RWPE1 (cell line): ENCODE measurements at regions not wholly inside any gene's neighbourhood (a gene's known extent, or its start where the extent isn't known, plus 50 kb on each side); places are given as distances from the start of the nearest gene placed in this dataset.

Source experiments
- CTCF ChIA-PET: fragments of 350-600 bp; sonication (Branson Sonifier 250); formaldehyde crosslinking; extraction: SDS; loops from one replicate; lab custom pipeline; 2021; lab: Yijun Ruan, JAX
- POLR2A ChIA-PET: fragments of 400-600 bp; formaldehyde crosslinking; extraction: SDS; loops from one replicate; lab custom pipeline; 2020; ENCODE audit warnings: antibody characterized with exemption; ENCODE audit not compliant: low non-redundant PET; lab: Yijun Ruan, JAX
- DNase-seq: peaks from one replicate; pipeline ENCODE4 v3.0.0; 2012; ENCODE audit warnings: low spot score
- H3K27ac ChIP-seq: fragments of 450-650 bp; 2 replicates; pipeline ENCODE4 v1.5.1; 2017
- CTCF ChIP-seq: fragments of 450-650 bp; conservative IDR thresholded peaks from 2 replicates; pipeline ENCODE4 v1.5.1; 2017; ENCODE audit warnings: low read depth, mild to moderate bottlenecking

- ChIA-PET POLR2A (no interaction called here), CTCF (interaction anchor here (0.6 kb wide), 2 partner anchors 128 to 1908 kb away, joined by 3 to 6 read pairs; no protein-coding TSS in a partner anchor)
- H3K27ac ChIP-seq, result peak overlapping the region; percentile 85
- TF ChIP-seq CTCF, result no peak
- DNase-seq, result no peak
Observed at GRCh38 chr14:76940021-76940760, 88.3 kb downstream of the IRF2BPL start.

GRCh38 chr14:76939015-76939742 lies 89.3 kb downstream of the IRF2BPL start:
- POLR2A ChIA-PET, result interaction anchor here (0.6 kb wide), 1 partner anchor 90 kb away, joined by 5 read pairs; no protein-coding TSS in a partner anchor
- DNase-seq, result no peak

DNA sequence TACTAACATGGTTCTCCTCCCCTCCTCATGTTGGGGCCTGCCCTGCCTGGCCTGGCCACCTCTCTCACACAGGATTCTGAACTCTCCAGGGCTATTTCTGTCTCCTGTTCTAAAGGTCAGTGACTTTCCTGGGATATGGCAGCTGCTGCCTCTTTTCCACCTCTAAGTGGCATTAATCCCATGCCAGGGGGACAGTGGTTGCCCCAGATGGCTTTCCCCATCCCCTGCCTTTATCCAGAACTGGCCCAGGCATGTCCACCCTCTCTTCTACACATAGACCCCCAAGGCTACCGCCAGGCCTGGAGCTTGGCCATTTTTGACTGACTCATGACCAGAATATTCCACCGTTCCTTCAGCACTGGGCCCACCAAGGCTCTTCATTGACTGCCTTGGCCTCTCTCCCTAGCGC lies 90.4 kb downstream of the IRF2BPL start:
- TF ChIP-seq CTCF, result no peak
- ChIA-PET POLR2A (no interaction called here), CTCF (interaction anchor here (0.7 kb wide), 1 partner anchor 108 kb away, joined by 3 read pairs; no protein-coding TSS in a partner anchor)
- peak overlapping the region; percentile 85 for H3K27ac ChIP-seq
- peak; percentile 38 for DNase-seq

More at GRCh38 chr14:76939015-76939742, 89.3 kb downstream of the IRF2BPL start:
- TF ChIP-seq CTCF, result no peak
- H3K27ac ChIP-seq, result peak overlapping the region; percentile 85
- CTCF ChIA-PET, result interaction anchor here (0.6 kb wide), 1 partner anchor 129 kb away, joined by 6 read pairs; no protein-coding TSS in a partner anchor

- ChIA-PET CTCF (interaction anchor here (0.6 to 1.1 kb wide), 4 partner anchors 15 to 109 kb away, joined by 3 to 6 read pairs (median 3); no protein-coding TSS in a partner anchor), POLR2A (no interaction called here)
- no peak for TF ChIP-seq CTCF
- DNase-seq, result peak; percentile 48
- peak overlapping the region; percentile 85 for H3K27ac ChIP-seq
Observed at GRCh38 chr14:76937181-76938091, 91.1 kb downstream of the IRF2BPL start.

- CTCF ChIA-PET, result interaction anchor here (0.6 to 1.1 kb wide), 3 partner anchors 23 to 380 kb away, joined by 3 to 5 read pairs (median 3); no protein-coding TSS in a partner anchor
Observed at GRCh38 chr14:76936483-76936882, 92.0 kb downstream of the IRF2BPL start.

More at GRCh38 chr14:76936483-76936882, 92.0 kb downstream of the IRF2BPL start:
- TF ChIP-seq CTCF, result no peak
- POLR2A ChIA-PET, result no interaction called here
- DNase-seq, result no peak
- H3K27ac ChIP-seq, result peak overlapping the region; percentile 85
